GM19438 (cell line): ENCODE measurements at regions not wholly inside any gene's neighbourhood (a gene's known extent, or its start where the extent isn't known, plus 50 kb on each side); places are given as distances from the start of the nearest gene placed in this dataset.

Source experiments
- ATAC-seq: cut with Tn5 transposase; IDR thresholded peaks from one replicate; pipeline ENCODE4 v1.9.1; 2021; ENCODE audit warnings: low read depth; ENCODE audit not compliant: unreplicated experiment

- ATAC-seq: no peak
Observed at GRCh38 chrX:14194711-14195110, 165.0 kb upstream of the GEMIN8 start.

- ATAC-seq: no peak
Observed at GRCh38 chrX:14193547-14193946, 163.9 kb upstream of the GEMIN8 start.

- no peak for ATAC-seq
Observed at GRCh38 chrX:14173873-14174272, 144.2 kb upstream of the GEMIN8 start.

- ATAC-seq: no peak
Observed at GRCh38 chrX:14164828-14165227, 135.1 kb upstream of the GEMIN8 start.

- no peak for ATAC-seq
Observed at GRCh38 chrX:14125462-14125861, 95.8 kb upstream of the GEMIN8 start.

- no peak for ATAC-seq
Observed at GRCh38 chrX:14124562-14124961, 94.9 kb upstream of the GEMIN8 start.

- peak; percentile 90 for ATAC-seq
Observed at GRCh38 chrX:14095702-14096101, 66.0 kb upstream of the GEMIN8 start.

GRCh38 chrX:14094191-14094590 is 64.5 kb upstream of the GEMIN8 start:
- no peak for ATAC-seq

GRCh38 chrX:14084466-14084865 is 54.8 kb upstream of the GEMIN8 start:
- no peak for ATAC-seq

GRCh38 chrX:14083783-14084182 is 54.1 kb upstream of the GEMIN8 start:
- ATAC-seq: no peak

GRCh38 chrX:14079891-14080430 is 50.3 kb upstream of the GEMIN8 start:
- ATAC-seq: no peak
